Thyroid gland (tissue), 4 donors: ENCODE measurements at regions not wholly inside any gene's neighbourhood (a gene's known extent, or its start where the extent isn't known, plus 50 kb on each side); places are given as distances from the start of the nearest gene placed in this dataset.

Experiments
- DNase-seq, 2 donors: peaks; one replicate each; pipeline ENCODE4 v3.0.0-alpha.2; 2019
- H3K27ac ChIP-seq, 3 donors: fragments of 200-600 bp; sonication (generic); 1 replicate in 2 of 3; 2 replicates in 1 of 3; pipeline ENCODE4 v1.5.1; 2016 to 2019; ENCODE audit warnings: mild to moderate bottlenecking in 1 of 3, moderate library complexity in 1 of 3
- H3K27me3 ChIP-seq: fragments of 200-600 bp; sonication (generic); one replicate; pipeline ENCODE4 v1.5.1; 2019
- H3K36me3 ChIP-seq, 2 donors: fragments of 200-600 bp; sonication (generic); one replicate each; pipeline ENCODE4 v1.5.1; 2016 to 2019
- H3K4me1 ChIP-seq, 2 donors: fragments of 200-600 bp; sonication (generic); one replicate each; pipeline ENCODE4 v1.5.1; 2017 to 2019
- H3K4me3 ChIP-seq, 3 donors: fragments of 200-600 bp; sonication (generic); replicated peaks in 1 of 3; 1 replicate in 2 of 3; 2 replicates in 1 of 3; pipeline ENCODE4 v1.5.1; 2016; ENCODE audit warnings: mild to moderate bottlenecking in 1 of 3
- H3K9me3 ChIP-seq: fragments of 200-600 bp; sonication (generic); one replicate; pipeline ENCODE4 v1.5.1; 2017
- POLR2A ChIP-seq, 2 donors: fragments of 450-650 bp; IDR thresholded peaks; one replicate each; pipeline ENCODE4 v1.6.1; 2017; ENCODE audit warnings: antibody characterized with exemption in 2 of 2, mild to moderate bottlenecking in 2 of 2, moderate library complexity in 1 of 2
- WGBS, 2 donors: methylation state at CpG; one replicate each; pipeline ENCODE4 v1.1.5; 2017; 5-methylcytosine and 5-hydroxymethylcytosine counted together
- intact Hi-C: fragments of 100-400 bp; cut with DNase I; formaldehyde crosslinking; loops from one replicate; pipeline ENCODE4 v1.15.1; 2023
- TF ChIP-seq, protein P1 (sequence below), 6 experiments: fragments of 200-600 bp in 3 of 6; fragments of 450-650 bp in 3 of 6; sonication (generic) in 3 of 6; IDR thresholded peaks; one replicate each; pipeline ENCODE4 v1.5.1; 2016 to 2019; ENCODE audit warnings: antibody characterized with exemption in 6 of 6, mild to moderate bottlenecking in 2 of 6, inconsistent platforms in 1 of 6, moderate library complexity in 1 of 6

DNA sequence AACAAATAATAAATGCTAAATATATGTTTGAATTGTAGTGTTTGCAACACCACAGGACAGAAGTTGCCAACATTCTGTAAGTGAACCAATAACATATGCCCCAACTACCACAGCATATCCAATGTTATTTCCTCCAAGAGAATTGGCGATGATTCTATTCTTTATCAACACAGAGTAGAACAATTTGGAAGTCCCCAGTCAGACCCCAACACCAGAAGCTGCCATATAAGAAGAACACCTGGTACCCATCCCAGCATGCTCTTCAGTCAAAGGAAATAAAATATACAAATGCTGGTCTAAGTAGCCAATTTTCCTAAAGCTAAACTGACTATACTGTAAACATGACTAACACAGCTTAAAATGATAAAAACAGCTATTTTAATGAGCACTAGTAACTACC lies 145.7 kb downstream of the KLF12 start:
- no peak for DNase-seq
- Histone ChIP-seq H3K9me3 (no peaks in the 10 kb centered on the region), H3K27me3 (no peaks in the 10 kb centered on the region), H3K36me3 (no peaks in the 10 kb centered on the region), H3K27ac (no peak overlapping the region), H3K4me1 (no peaks in the 10 kb centered on the region), H3K4me3 (no peak overlapping the region)
- 97% methylated on average over 1 of the region's 1 CpG for WGBS, 2 donors
- intact Hi-C loops = no loop called here
- TF ChIP-seq, protein P1, sequence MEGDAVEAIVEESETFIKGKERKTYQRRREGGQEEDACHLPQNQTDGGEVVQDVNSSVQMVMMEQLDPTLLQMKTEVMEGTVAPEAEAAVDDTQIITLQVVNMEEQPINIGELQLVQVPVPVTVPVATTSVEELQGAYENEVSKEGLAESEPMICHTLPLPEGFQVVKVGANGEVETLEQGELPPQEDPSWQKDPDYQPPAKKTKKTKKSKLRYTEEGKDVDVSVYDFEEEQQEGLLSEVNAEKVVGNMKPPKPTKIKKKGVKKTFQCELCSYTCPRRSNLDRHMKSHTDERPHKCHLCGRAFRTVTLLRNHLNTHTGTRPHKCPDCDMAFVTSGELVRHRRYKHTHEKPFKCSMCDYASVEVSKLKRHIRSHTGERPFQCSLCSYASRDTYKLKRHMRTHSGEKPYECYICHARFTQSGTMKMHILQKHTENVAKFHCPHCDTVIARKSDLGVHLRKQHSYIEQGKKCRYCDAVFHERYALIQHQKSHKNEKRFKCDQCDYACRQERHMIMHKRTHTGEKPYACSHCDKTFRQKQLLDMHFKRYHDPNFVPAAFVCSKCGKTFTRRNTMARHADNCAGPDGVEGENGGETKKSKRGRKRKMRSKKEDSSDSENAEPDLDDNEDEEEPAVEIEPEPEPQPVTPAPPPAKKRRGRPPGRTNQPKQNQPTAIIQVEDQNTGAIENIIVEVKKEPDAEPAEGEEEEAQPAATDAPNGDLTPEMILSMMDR (IDR thresholded peaks at IDR 0.05) = no peak
- TF ChIP-seq POLR2A (IDR thresholded peaks at IDR 0.05) = no peak

GRCh38 chr13:73987618-73988017 lies 146.6 kb downstream of the KLF12 start:
- H3K9me3 ChIP-seq = no peaks in the 10 kb centered on the region
- H3K36me3 ChIP-seq = no peaks in the 10 kb centered on the region
- no peaks in the 10 kb centered on the region for H3K4me1 ChIP-seq
- H3K27me3 ChIP-seq = no peaks in the 10 kb centered on the region
- TF ChIP-seq POLR2A (IDR thresholded peaks at IDR 0.05) = no peak
- intact Hi-C loops = no loop called here
- H3K27ac ChIP-seq = no peak overlapping the region
- no peak for DNase-seq
- WGBS, 2 donors = 98% methylated on average over 1 of the region's 1 CpG
- no peak overlapping the region for H3K4me3 ChIP-seq

- Histone ChIP-seq H3K9me3 (no peaks in the 10 kb centered on the region), H3K4me3 (no peak overlapping the region), H3K4me1 (no peaks in the 10 kb centered on the region), H3K27me3 (no peaks in the 10 kb centered on the region), H3K27ac (no peak overlapping the region), H3K36me3 (no peaks in the 10 kb centered on the region)
- DNase-seq = no peak
- TF ChIP-seq POLR2A (IDR thresholded peaks at IDR 0.05) = no peak
- TF ChIP-seq, protein P1 (IDR thresholded peaks at IDR 0.05) = no peak
- 81 to 84% methylated on average over 3 of the region's 3 CpGs for WGBS, 2 donors
- intact Hi-C loops = no loop called here
Measured at GRCh38 chr13:73985783-73986182, 148.4 kb downstream of the KLF12 start.

DNA sequence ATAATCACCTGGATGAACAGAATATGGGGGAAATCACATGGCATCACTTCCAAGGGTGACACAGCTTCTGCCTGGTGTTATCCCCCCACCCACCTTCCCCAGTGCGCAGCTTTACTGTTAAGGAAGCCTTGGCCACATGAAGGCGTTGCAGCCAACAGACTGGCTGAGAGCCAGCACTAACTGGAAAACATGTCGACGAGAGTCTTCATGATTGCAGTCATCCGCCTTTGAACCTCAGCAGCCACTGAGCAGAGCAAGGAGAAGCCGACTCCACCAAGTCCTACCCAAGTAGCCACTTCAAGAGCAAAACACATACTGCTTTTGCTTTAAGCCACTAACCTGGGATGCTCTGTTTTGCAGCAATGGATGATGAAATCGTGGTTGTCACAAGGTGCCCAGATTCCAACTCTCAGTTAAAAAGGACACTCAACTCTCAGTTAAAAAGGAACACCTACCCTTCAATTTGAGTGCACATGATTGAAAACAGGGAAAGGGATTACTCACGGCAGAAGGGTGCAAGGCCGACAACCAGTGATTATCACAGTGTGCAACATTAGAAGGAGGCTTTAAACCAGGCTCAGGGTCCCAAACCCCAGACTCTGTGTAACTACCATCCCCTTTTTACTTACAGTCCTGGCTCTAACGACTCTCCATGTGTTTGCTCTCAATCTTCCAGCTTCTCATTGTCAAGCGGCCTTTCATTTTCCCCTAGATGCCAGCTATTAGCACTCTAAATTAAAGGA lies 149.1 kb downstream of the KLF12 start:
- TF ChIP-seq, protein P1 (IDR thresholded peaks at IDR 0.05) = no peak
- TF ChIP-seq POLR2A (IDR thresholded peaks at IDR 0.05) = no peak
- H3K36me3 ChIP-seq = no peaks in the 10 kb centered on the region
- intact Hi-C loops = no loop called here
- DNase-seq = no peak
- H3K4me1 ChIP-seq = no peaks in the 10 kb centered on the region
- H3K4me3 ChIP-seq = no peak overlapping the region
- H3K27me3 ChIP-seq = no peaks in the 10 kb centered on the region
- H3K27ac ChIP-seq = no peak overlapping the region
- WGBS, 2 donors = 76 to 78% methylated on average over 11 of the region's 11 CpGs
- no peaks in the 10 kb centered on the region for H3K9me3 ChIP-seq

GRCh38 chr13:73984201-73984600 lies 150.0 kb downstream of the KLF12 start:
- no peak for TF ChIP-seq POLR2A (IDR thresholded peaks at IDR 0.05)
- TF ChIP-seq, protein P1 (IDR thresholded peaks at IDR 0.05) = no peak
- WGBS, 2 donors = 89 to 91% methylated on average over 11 of the region's 11 CpGs
- DNase-seq = no peak
- no peak overlapping the region for H3K4me3 ChIP-seq
- intact Hi-C loops = no loop called here
- H3K36me3 ChIP-seq = no peaks in the 10 kb centered on the region
- H3K27me3 ChIP-seq = no peaks in the 10 kb centered on the region
- no peak overlapping the region for H3K27ac ChIP-seq
- no peaks in the 10 kb centered on the region for H3K9me3 ChIP-seq
- H3K4me1 ChIP-seq = no peaks in the 10 kb centered on the region
